ENCODE measurements at regions not wholly inside any gene's neighbourhood (a gene's known extent, or its start where the extent isn't known, plus 50 kb on each side); places are given as distances from the start of the nearest gene placed in this dataset.
"Not testable (repeated sequence)": the region's sequence is repeated elsewhere in the genome, so short reads cannot be mapped to it uniquely, and the experiment has no call there.

DNA sequence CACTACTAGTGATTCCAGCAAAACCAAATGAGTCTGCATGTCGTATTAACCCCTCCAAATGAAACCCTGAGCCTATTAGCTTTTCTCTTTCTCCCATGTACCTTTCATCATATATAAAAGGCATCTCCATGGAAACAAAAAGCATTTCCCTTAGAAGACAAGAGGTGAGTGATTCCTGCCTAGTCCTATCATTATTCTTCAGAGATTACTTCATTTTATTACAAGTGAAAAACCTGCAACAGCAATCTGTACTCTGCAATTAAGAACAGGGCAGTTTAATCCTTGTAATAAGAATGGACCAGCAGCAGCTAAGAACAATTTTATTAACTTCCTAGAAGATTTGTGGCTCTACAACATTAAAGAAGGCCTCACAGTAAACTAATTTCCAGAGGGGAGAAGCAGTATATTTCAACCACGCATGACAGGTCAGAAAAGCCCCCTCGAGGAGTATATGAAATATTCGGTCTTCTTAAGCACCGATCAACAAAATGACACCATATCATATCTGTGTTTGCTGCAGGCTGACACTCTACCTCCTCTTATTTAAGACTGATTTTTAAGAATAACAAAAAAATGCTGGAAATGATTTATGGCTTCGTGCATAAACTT lies 132.3 kb upstream of the TFPI start:
- no peak for DNase-seq

DNA sequence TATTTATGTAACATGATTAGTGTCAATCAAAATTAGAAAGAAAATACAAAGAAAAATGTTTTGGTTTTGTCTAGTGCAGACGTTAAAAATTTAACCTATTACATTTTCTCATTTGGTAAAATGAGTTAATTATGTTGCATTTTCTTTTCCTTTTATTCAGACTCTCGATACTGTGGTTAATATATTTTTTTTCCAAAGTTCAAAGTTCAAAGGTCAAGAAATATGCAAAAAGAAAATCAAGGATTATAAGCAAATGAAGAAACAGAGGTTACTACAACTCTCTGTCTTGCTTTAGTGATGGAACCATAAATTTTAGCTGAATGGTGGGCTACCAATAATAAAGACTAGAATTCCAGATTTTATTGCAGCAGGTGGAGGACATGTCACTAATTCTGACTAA lies 133.3 kb upstream of the TFPI start:
- no peak for DNase-seq

DNA sequence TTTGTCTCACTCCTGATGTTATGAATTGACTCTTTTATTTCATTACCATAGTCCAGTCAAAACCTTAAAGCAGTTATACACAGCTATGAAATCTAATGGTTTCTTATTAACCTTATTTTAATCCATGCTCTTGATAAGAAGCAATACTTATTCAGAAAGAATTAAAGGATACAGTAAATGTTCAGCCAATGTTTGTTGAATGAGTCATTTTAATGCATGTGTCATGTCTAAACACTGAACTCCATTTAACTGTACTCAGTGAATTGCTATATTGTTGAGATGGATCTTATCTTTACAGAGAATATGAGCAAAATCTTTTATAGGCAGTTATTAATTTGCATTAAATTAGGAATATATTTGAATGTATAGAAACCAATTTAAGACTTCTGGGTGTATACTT lies 135.1 kb upstream of the TFPI start:
- no peak for DNase-seq

DNA sequence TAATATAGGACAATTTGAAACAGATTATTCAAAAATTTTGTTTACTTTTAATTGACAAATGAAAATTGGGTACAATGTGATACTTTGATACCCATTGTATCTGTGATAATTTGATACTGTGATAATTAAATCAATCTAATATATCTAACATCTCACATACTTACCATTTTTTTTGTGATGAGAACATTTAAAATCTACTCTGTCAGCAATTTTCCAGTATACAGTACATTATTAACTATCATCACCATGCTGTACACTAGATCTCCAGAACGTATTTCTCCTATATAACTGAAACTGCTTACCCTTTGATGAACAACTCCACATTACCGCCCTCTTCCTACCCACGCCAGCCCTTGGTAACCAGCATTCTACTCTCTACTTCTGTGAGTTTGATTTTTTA lies 139.7 kb upstream of the TFPI start:
- DNase-seq = no peak

DNA sequence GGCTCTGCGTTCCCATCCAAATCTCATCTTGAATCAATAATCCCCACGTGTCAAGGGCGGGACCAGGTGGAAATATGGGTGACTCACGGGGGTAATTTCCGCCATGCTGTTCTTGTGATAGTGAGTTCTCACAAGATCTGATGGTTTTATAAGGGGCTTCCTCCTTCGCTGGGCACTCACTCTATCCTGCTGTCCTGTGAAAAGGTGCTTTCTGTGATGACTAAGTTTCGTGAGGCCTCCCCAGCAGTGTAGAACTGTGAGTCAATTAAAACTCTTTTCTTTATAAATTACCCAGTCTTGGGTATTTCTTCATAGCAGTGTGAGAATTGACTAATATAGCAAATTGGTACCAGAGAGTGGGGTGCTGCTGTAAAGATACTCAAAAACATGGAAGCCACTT lies 142.4 kb upstream of the TFPI start:
- DNase-seq = not testable (repeated sequence)

DNA sequence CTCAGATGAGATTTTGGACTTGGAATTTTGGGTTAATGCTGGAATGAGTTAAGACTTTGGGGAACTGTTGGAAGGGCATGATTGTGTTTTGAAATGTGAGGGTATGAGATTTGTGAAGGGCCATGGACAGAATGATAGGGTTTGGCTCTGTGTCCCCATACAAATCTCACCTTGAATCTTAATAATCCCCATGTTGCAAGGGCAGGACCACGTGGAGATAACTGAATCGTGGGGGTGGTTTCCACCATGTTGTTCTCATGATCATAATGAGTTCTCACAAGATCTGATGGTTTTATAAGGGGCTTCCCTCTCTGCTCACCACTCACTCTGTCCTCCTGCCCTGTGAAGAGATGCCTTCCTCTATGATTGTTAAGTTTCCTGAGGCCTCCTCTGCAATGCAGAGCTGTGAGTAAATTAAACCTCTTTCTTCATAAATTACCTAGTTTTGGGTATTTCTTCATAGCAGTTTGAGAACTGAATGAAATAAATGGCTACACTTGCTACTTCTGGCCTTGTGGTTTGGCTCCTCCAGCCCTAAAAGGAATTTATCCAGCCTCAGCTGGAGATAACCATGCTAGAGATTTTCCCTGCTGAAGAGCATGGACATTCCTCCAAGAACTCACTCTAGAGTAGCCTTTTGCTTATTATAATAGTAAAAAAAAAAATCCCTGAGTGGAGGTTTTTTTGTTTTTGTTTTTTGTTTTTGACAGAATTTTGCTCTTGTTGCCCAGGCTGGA lies 144.3 kb upstream of the TFPI start:
- DNase-seq = no peak

DNA sequence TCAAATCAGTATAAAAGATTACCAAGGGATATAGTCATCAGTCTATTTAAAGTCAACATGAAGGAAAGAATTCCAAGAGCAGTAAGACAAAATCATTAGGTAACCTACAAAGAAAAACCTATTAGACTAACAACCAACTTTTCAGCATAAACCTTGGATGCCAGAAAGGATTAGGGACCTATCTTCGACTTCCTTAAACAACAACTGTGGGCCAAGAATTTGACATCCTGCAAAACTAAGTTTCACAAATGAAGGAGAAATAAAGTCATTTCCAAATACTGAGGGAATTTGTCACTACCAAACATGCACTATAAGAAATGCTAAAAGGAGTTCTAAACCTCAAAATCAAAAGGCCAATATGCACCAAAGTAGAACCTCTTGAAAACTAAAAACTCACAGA lies 147.9 kb upstream of the TFPI start:
- no peak for DNase-seq

DNA sequence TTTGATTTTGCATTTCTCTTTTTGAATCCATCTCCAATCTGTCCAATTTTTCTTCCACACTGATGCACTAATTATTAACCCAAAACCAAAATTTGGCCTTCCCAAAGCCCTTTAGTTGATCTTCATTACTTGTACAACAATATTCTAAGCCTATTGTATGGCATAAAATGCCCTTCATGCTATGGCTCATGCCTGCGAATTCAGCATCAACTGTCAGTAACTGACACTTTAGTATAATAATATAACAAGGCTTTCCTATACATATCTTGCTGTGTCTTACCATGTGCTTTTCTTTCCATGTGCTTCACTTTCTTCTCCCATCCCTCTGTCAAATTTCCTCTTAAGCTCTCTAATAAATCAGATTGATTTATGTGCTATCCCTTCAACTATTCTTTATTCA lies 154.0 kb upstream of the TFPI start:
- no peak for DNase-seq

DNA sequence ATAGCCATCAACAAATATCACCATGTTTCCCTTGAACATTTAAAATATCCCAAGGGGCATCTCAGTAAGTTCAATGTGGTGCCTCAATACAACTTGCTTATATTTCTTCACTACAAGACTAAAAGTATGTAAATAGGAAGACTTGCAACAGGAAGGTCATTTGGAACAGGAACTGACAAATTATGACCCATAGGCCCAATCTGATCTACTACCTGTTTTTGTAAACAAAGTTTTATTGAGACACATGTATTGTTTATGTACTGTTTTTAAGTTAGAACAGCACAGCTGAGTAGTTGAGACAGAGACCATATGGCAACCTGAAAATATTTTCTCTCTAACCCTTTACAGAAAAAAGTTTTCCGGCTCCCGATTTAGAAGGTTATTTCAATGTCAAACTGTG lies 154.8 kb upstream of the TFPI start:
- no peak for DNase-seq

DNA sequence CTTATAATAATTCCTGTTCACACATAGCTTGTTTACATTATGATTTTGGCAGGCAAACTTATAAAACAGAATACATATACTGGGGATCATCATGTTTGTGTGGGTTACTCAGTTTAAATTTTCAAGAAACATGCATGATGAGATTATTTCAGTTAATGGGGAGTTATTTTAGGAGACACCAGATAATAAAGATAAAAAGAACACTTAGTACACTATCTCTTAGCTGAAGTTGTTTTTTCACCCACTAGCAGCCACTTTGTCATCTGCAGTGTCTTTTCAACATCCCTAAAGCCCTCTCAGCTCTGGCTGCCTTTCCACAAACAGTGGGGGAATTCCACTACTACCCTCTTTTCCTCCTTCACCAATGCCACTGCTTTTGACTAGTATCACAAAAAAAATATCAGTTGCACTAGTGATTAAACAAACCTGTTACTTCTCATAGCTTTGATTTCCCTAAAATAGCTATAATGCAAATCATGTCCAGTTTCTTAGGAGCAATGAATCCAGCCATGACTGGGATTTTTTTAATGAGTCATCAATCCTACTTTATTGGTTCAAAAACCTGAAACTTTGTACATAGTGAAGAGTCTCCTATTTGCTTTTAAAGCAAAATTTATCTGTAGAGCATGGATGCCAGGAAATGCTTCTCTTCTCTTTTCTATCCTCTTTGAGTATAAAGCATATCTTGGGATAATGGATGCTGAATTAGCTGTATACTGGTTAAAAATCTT lies 156.7 kb upstream of the TFPI start:
- no peak for DNase-seq

DNA sequence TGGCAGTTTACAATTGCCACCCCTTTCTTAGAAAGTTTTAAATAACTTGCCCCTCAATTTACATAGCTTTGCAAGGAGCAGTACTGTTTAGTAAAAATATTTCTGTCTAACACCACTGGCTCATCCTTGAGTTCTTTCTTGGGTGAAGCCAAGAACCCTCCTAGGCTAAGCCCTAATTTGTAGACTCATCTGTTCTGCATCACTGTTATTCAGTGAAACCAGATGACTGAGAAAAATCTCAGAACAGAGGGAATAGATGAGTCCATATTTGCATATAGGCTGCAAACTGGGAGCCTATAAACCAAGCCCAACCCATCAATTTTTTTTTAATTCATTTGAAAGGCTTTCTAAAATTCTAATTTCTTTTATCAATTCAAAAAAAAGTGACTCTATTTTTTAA lies 161.4 kb upstream of the TFPI start:
- no peak for DNase-seq

DNA sequence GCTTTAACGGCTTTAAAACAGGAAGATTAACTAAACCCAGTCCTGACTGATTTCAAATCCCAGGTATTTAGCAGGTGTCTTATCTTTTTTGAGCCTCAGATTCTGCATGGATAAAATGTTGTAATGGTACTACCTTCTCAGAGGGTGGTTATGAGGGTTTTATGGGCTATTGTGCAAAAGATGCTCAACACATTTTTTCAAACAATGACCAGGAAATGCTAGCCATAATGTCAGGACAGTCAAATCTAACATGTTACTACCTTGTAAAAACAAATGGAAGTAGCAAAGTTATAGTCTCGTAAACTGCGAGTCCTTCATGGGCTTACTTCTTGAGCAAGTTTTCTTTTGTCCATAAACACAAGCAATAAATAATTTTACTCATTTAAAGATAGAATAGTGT lies 162.1 kb upstream of the TFPI start:
- DNase-seq = no peak

DNA sequence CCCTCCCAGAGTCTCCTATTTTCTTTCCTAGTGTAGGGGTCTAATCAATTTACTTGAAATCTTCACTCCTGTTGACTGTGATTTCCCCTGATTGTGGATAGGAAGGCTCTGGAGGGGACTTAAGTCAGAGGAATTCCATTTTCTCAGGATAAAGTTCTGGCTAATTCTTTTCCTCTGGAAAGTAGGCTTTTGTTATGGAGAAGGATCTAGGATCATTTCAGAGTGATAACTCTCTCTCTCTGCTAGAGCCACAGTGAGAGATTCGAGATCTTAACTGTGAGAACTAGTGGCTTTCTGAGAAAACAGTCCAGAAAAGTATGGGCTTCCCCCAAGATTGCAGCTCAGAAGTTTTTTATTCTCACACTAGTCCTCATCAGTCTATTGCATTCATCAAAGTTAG lies 163.9 kb upstream of the TFPI start:
- DNase-seq = no peak

DNA sequence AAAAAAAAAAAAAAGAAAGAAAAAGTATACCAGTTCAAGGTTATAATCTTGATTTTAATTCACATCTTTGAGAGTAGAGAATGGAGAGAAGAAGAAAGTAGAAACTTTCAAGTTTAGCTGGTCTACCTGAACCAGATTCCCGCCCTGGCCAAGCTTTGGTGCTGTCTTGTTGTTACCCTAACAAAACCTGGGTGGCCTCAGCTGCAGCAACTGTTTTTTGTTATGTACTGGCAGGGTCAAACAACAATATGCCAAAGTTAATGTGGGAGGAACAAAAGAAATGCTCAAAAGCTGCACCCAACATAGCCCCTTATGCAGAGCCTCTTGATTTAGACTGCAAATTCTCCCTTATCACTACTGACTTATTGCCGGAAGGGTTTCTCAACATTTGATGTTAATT lies 165.3 kb upstream of the TFPI start:
- DNase-seq = no peak

DNA sequence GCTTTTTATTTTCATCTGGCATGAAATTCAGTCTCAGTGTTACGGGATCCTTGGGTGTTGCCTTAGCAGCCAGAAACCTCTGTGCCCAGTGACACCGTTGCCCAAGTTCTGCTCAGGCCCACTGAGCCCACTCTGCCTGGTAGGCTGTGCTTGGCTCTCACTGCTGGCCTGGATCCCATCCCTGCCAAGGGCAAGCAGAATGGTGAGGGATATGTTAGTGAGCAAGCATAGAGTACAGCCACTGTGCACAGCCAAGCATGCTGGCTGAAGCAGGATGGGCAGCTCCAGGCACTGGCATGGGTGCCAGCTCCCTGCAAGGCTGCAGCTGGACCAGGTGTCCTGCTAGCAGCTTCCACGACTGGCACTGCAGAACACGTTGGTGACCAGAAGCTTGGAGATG lies 194.7 kb upstream of the TFPI start:
- no peak for DNase-seq

DNA sequence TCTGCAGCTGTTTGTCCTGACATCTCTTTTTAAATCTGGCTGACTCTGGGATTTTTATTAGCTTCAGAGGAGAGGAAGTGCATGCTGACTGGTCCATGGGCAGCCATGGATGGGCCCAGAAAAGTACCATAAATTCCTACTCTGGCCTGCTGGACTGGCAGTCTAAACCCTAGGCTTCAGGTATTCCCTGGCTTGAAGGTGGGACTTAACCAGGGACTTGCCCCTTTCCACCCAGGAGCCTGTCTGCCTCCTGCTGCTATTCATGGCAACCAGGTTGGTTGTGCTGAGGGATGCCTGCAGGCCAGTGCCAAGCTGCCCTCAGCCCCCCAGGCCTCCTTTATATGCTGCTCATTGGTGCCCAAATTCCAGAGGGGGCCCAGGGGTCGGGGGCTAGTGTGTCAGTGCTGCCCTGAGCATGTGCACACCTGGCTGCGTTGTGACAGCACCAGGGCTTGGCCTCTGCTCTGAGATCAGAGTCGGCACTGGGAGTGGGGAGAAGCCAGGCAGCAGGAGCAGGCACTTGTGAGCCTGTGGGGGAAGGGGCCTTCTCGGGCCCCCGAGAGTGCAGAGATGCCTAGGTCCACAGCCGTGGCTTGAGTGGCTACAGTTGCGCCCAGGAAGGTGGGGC lies 195.7 kb upstream of the TFPI start:
- DNase-seq = no peak

DNA sequence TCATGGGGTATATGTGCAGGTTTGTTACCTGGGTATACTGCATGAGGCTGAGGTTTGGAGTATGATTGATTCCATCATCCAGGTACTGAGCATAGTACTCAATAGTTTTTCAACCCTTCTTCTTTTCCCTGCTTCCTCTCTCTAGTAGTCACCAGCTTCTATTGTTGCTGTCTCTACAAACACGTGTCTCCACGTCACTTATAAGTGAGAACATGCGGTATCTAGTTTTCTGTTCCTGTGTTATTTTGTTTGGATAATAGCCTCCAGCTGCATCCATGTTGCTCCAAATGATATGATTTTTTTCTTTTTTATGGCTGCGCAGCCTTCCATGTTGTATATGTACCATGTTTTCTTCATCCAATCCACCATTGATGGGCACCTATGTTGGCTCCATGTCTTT lies 214.8 kb upstream of the TFPI start:
- DNase-seq = no peak

DNA sequence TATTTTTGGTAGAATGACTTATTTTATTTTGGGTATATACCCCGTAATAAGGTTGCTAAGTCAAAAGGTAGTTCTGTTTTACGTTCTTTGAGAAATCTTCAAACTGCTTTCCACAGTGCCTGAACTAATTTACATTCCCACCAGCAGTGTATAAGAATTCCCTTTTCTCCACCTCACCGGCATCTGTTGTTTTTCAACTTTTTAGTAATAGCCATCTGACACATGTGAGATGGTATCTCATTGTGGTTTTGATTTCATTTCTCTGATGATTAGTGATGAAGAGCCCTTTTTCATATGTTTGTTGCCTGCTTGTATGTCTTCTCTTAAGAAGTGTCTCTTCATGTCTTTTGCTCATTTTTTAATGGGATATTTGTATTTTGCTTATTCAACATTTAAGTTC lies 215.2 kb upstream of the TFPI start:
- DNase-seq = no peak

DNA sequence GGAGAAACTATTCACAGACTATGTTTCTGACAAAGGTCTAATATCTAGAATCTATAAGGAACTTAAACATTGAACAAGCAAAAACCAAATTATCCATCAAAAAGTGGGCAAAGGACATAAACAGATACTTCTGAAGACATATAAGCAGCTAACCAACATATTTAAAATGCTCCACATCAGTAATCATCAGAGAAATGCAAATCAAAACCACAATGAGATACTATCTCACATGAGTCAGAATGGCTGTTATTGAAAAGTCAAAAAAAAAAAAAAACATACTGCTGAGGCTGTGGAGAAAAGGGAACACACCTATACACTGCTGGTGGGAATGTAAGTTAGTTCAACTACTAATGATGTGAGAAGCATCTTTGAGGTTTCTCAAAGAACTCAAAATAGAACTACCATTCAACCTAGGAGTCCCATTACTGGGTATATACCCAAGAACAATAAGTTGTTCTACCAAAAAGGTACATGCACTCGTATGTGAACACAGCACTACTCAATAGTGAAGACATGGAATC lies 220.4 kb upstream of the TFPI start:
- no peak for DNase-seq

DNA sequence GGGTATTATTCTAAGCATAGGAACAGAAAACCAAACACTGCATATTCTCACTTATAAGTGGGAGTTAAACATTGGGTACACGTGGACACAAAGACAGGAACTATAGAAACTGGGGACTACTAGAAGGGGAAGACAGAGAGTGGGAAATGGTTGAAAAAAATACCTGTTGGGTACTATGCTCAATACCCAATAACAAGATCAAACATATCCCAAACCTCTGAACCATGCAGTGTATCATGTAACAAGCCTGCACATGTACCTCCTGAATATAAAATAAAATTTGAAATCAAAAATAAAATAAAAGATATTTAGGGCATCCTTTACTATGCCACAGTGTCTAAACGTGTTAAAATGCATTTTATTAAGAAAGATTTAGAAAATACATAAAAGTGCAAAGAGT lies 221.0 kb upstream of the TFPI start:
- DNase-seq = no peak

DNA sequence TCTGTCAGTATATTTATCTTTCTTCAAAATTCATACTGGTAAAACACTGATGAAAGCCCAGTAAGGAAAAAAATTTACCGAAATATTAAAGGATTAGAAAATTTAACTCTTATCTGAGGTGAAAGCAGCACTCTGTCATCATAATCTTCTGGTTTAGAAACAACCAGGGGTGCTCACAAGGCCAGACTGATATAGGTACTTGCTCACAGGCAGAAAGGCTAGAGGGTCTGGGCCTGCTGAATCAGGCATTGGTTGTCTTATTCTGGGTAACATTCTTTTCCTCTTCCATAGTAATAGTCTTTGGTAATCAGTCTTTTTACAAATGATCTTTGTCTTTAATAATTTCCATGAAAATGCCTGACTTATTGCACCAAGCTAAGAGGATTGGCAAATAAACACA lies 221.4 kb upstream of the TFPI start:
- no peak for DNase-seq

DNA sequence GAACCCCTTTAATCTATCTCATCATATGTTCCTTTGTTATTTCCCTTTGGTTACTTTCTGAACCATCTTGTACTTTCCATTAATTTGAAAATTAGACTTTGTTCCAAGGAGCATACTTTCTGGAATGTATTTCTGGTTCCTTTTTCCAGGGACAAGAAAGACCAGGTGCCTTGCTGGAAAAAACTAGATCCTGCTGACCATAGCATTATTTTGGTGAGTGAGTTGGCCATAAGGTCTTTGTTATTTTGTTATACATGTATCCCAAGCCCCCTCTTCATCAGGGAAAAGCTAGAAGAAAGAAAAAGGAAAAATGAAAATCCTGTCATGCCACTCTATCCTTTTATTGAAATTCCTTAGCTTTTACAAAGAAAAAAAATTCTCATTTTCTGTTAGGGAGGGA lies 228.1 kb upstream of the TFPI start:
- no peak for DNase-seq

DNA sequence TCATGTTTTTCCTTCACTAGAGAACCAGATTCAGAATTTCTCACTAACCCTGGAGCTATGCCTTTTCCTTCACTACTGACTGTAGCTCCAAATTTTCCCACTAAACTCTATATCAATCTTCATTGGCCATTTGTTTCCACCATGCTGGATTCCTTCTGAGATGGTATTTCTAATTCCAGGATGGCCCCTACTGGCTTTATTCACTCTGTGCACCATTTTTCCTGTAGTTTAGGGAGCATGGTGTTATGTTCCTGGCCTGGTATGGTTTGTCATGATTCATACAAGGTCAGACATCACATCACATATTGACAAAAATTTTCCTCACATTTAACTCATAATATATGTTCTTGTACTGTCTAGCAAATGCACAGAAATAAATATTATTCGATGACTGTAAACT lies 229.2 kb upstream of the TFPI start:
- no peak for DNase-seq

DNA sequence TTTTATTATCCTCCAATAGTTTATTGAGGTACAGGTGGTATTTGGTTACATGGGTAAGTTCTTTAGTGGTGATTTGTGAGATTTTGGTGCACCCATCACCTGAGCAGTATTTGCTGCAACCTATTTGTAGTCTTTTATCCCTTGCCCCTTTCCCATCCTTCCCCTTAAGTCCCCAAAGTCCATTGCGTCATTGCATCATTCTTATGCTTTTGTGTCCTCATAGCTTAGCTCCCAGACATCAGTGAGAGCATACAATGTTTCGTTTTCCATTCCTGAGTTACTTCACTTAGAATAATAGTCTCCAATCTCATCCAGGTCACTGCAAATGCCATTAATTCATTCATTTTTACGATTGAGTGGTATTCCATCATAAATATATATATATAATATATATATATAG lies 229.9 kb upstream of the TFPI start:
- not testable (repeated sequence) for DNase-seq
